GM12872 (cell line): ENCODE measurements at regions not wholly inside any gene's neighbourhood (a gene's known extent, or its start where the extent isn't known, plus 50 kb on each side); places are given as distances from the start of the nearest gene placed in this dataset.

Experiments used
- TF ChIP-seq, protein P1 (sequence below): IDR thresholded peaks from 3 replicates; pipeline ENCODE4 v1.5.1; 2011; ENCODE audit warnings: low read depth, mild to moderate bottlenecking, low read length, moderate library complexity; ENCODE audit not compliant: insufficient read depth

DNA sequence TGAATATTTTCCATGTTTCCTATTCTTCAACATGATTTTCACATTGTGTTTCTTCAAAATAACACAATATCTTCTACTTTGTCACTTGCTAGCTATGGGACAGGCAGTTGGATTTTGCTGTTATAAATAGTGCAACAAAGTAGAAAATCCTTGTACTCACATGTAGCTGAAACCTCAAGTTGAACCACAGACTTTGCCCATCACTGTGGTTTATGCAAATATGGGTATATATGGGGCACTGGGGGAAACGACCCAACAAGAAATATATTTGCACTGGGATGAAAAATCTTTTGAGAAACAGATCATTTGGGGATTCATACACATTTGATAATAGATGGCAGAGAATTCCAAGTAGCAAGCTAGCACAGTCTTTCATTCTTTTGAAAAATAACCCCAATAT lies 486.3 kb upstream of the MAP2 start:
- TF ChIP-seq, protein P1, sequence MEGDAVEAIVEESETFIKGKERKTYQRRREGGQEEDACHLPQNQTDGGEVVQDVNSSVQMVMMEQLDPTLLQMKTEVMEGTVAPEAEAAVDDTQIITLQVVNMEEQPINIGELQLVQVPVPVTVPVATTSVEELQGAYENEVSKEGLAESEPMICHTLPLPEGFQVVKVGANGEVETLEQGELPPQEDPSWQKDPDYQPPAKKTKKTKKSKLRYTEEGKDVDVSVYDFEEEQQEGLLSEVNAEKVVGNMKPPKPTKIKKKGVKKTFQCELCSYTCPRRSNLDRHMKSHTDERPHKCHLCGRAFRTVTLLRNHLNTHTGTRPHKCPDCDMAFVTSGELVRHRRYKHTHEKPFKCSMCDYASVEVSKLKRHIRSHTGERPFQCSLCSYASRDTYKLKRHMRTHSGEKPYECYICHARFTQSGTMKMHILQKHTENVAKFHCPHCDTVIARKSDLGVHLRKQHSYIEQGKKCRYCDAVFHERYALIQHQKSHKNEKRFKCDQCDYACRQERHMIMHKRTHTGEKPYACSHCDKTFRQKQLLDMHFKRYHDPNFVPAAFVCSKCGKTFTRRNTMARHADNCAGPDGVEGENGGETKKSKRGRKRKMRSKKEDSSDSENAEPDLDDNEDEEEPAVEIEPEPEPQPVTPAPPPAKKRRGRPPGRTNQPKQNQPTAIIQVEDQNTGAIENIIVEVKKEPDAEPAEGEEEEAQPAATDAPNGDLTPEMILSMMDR: no peak

DNA sequence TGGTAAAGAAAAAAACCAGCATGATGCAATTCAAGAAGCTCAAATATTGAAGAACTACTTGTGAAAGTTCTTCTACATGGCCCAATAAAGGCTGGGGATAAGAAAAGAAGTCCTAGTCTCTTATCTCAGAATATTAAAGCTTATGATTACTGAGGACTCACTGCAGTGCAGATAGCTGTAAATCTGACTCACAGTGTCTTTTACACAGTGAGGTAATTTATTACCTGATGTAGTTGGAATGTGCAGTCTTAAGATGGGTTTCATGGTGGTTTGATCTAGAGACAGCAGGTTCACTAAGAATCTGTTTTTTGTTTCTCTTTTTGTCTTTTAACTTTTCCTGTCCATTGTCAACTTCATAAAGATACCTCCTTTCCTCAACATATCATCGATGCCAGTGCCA lies 484.0 kb upstream of the MAP2 start:
- TF ChIP-seq, protein P1: no peak

DNA sequence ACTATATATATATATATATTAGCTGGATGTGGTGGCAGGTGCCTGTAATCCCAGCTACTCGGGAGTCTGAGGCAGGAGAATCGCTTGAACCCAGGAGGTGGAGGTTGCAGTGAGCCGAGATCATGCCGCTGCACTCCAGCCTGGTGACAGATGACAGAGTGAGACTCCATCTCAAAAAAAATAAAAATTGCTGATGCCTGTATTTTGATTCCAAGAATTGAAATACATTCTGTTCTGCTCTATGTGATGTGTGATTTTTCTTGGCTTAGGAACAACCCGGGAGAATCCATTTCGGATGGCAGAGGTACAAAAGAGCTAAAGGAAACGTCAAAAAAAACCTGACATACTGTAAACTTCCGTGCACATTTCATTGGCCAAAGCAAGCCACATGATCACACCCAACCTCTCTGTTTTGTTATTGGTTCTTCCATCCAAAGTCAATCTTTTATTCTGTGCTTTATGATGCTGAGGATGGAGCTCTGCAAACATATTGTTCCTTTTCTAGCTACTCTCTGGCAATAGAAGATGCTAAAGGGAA lies 478.1 kb upstream of the MAP2 start:
- TF ChIP-seq, protein P1: no peak

DNA sequence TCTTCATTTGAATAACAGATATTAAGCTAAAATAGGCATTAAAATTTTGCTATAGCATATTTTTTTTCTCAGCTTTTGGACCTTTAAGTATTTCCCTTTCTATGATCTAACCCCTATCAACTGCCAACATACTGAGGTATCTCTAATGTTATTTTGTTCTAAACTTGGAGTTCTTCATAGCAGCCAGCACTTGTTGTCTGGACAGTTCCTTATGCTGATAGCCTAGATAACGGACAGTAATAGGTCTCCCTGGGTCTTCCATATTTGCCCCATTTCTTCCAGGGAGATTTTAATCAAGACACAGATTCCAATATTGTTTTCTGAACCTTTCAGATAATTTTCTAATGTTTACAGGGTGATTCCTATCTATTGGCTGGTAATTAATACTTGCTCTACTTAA lies 475.8 kb upstream of the MAP2 start:
- TF ChIP-seq, protein P1: no peak

DNA sequence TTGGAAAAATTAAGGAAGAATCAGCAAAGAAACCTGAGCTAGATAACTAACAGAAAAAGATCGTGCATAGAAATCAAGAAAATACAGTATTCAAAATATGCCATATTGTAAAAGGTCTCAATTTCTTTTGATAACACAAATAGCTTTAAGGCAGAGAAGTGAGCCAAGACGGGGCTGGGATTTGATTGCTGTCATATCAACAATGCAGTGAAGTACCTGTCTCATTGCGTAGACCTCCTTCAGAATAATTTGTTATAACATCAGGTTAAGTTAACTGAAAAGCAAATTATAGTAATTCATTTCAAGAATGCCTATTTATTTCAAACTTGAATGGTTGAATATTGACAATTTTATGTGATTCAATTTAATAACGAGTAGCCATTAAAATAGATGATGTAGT lies 453.8 kb upstream of the MAP2 start:
- TF ChIP-seq, protein P1: no peak

DNA sequence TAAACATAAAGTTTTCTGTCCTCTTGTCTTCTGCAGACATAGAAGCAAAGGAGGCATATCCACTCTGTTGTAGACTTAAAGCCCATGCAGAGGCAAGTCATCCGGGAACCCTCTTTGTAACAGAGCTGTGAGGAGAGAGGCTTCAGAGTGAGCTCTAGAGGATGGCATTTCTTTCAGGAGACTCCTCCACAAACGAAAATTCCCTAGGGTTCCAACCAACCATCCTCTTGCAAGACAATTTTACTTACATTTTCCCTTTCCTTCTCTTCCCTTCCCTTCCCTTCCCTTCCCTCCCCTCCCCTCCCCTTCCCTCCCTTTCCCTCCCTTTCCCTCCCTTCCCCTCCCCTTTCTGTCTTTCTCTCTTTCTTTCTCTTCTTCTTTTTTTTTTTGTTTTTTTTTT lies 446.3 kb upstream of the MAP2 start:
- TF ChIP-seq, protein P1: no peak

DNA sequence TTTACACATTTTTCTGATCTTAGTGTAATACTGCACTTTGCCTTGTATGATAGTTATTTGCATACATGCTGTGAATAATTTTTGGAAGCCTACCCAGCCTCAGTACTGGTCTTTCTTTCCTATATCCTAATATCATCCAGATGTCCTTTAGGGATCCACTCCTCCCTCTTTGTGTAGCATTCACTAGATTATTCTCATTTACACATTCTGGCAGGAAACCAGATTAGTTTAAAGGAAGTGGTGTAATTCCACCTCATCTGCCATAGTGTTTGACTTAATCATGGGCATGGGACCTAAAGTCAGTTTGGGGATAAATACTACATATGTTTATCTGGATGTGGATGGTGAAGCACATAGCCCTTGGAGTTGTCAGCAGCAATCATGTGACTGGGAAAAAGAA lies 444.9 kb upstream of the MAP2 start:
- TF ChIP-seq, protein P1: no peak
